ENCODE measurements at regions not wholly inside any gene's neighbourhood (a gene's known extent, or its start where the extent isn't known, plus 50 kb on each side); places are given as distances from the start of the nearest gene placed in this dataset.

DNA sequence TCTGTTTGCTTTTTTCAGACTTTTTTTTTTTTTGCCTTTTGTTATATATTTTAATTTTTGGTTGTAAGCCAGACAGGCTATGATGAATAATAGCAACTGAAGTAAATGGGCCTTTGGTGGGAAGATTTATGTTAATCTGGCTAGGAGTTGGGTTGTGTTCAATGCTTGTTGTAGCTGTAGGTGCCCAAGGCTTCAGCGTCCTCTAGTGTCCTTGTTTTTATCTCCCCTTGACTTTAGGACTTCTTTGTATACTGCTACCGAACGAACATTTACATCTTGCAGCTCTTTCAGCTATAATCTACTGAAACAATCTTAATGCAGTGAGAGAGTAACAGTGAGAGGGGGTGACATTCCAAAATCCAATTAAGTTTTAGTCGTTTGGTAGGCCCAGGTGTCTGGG lies 848.4 kb upstream of the FBXO33 start:
- H3K4me3 Mint-ChIP-seq = no peak overlapping the region
- H3K27ac Mint-ChIP-seq = no peak overlapping the region
- CTCF ChIA-PET = no interaction called here
- no CpG with 5 or more reads among the region's 4 CpGs for WGBS (ENCODE audit: insufficient coverage)
- H3K27me3 Mint-ChIP-seq = no peaks in the 10 kb centered on the region
- H3K9me3 Mint-ChIP-seq = peaks cover 0 to 5% (median 3%) of the 10 kb centered on the region in 3 donors
- no peak overlapping the region for H3K4me3 ChIP-seq (ENCODE audit: control insufficient read depth in 1 of 2, extremely low read depth in 1 of 2, low read length in 1 of 2)
- no peak overlapping the region for H3K27ac ChIP-seq (ENCODE audit: low read length)
- ATAC-seq (replicated peaks in 1 of 4) (no peak), DNase-seq (no peak)
- H3K27me3 ChIP-seq (replicated peaks in 1 of 2; ENCODE audit: control insufficient read depth in 2 of 2, extremely low read depth in 1 of 2, insufficient read depth in 2 of 2, low read length in 1 of 2) = no peaks in the 10 kb centered on the region
- H3K36me3 ChIP-seq (ENCODE audit: control insufficient read depth in 2 of 2, extremely low read depth in 1 of 2, insufficient read depth in 1 of 2, low read length in 1 of 2) = no peaks in the 10 kb centered on the region
- H3K4me1 Mint-ChIP-seq = no peaks in the 10 kb centered on the region
- H3K36me3 Mint-ChIP-seq = no peaks in the 10 kb centered on the region
- no peaks in the 10 kb centered on the region for H3K4me1 ChIP-seq (ENCODE audit: control insufficient read depth in 1 of 2, extremely low read depth in 1 of 2, insufficient read depth in 2 of 2, low read length in 2 of 2)
- POLR2A ChIA-PET = interaction anchor here in 1 of 2 donors (0.7 kb wide), 1 partner anchor 81 kb away, joined by 5 read pairs; no protein-coding TSS in a partner anchor
- no peaks in the 10 kb centered on the region for H3K9me3 ChIP-seq

DNA sequence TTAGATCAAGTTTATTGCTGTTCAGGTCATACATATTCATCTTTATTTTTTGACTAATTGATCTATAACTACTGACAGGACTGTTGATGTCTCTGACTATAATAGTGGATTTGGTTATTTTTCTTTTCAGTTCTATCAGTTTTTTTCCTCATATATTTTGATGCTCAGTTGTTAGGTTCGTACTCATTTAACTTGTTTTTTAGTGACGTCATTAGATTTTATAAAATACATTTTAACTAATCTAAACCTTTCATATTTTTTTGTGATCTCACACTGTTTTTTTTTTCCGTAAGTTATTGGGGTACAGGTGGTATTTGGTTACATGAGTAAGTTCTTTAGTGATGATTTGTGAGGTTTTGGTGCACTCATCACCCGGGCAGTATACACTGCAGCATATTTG lies 841.2 kb upstream of the FBXO33 start:
- H3K27ac Mint-ChIP-seq = no peak overlapping the region
- DNase-seq = no peak
- ChIA-PET CTCF (no interaction called here), POLR2A (no interaction called here)
- Histone ChIP-seq H3K27me3 (replicated peaks in 1 of 2; ENCODE audit: control insufficient read depth in 2 of 2, extremely low read depth in 1 of 2, insufficient read depth in 2 of 2, low read length in 1 of 2) (no peaks in the 10 kb centered on the region), H3K36me3 (ENCODE audit: control insufficient read depth in 2 of 2, extremely low read depth in 1 of 2, insufficient read depth in 1 of 2, low read length in 1 of 2) (no peaks in the 10 kb centered on the region), H3K4me3 (ENCODE audit: control insufficient read depth in 1 of 2, extremely low read depth in 1 of 2, low read length in 1 of 2) (no peak overlapping the region), H3K4me1 (ENCODE audit: control insufficient read depth in 1 of 2, extremely low read depth in 1 of 2, insufficient read depth in 2 of 2, low read length in 2 of 2) (no peaks in the 10 kb centered on the region), H3K27ac (ENCODE audit: low read length) (no peak overlapping the region), H3K9me3 (no peaks in the 10 kb centered on the region)
- H3K4me1 Mint-ChIP-seq = no peaks in the 10 kb centered on the region
- WGBS (ENCODE audit: insufficient coverage) = no CpG with 5 or more reads among the region's 4 CpGs
- no peaks in the 10 kb centered on the region for H3K27me3 Mint-ChIP-seq
- no peaks in the 10 kb centered on the region for H3K36me3 Mint-ChIP-seq
- H3K9me3 Mint-ChIP-seq = peaks cover 0 to 5% (median 0%) of the 10 kb centered on the region in 3 donors
- ATAC-seq (replicated peaks in 1 of 4) = no peak
- no peak overlapping the region for H3K4me3 Mint-ChIP-seq

- no peak overlapping the region for H3K4me3 ChIP-seq (ENCODE audit: control insufficient read depth in 1 of 2, extremely low read depth in 1 of 2, low read length in 1 of 2)
- no peaks in the 10 kb centered on the region for H3K36me3 ChIP-seq (ENCODE audit: control insufficient read depth in 2 of 2, extremely low read depth in 1 of 2, insufficient read depth in 1 of 2, low read length in 1 of 2)
- no peaks in the 10 kb centered on the region for H3K9me3 ChIP-seq
- no peaks in the 10 kb centered on the region for H3K27me3 ChIP-seq (replicated peaks in 1 of 2; ENCODE audit: control insufficient read depth in 2 of 2, extremely low read depth in 1 of 2, insufficient read depth in 2 of 2, low read length in 1 of 2)
- POLR2A ChIA-PET = no interaction called here
- Mint-ChIP-seq H3K4me3 (no peak overlapping the region), H3K27ac (no peak overlapping the region), H3K4me1 (no peaks in the 10 kb centered on the region), H3K9me3 (peaks cover 0 to 5% (median 0%) of the 10 kb centered on the region in 3 donors), H3K27me3 (no peaks in the 10 kb centered on the region), H3K36me3 (no peaks in the 10 kb centered on the region)
- CTCF ChIA-PET = no interaction called here
- ATAC-seq (replicated peaks in 1 of 4) = no peak
- H3K4me1 ChIP-seq (ENCODE audit: control insufficient read depth in 1 of 2, extremely low read depth in 1 of 2, insufficient read depth in 2 of 2, low read length in 2 of 2) = no peaks in the 10 kb centered on the region
- no peak for DNase-seq
- WGBS (ENCODE audit: insufficient coverage) = no CpG with 5 or more reads among the region's 1 CpG
- H3K27ac ChIP-seq (ENCODE audit: low read length) = no peak overlapping the region
Measured at GRCh38 chr14:40271480-40271879, 839.2 kb upstream of the FBXO33 start.

DNA sequence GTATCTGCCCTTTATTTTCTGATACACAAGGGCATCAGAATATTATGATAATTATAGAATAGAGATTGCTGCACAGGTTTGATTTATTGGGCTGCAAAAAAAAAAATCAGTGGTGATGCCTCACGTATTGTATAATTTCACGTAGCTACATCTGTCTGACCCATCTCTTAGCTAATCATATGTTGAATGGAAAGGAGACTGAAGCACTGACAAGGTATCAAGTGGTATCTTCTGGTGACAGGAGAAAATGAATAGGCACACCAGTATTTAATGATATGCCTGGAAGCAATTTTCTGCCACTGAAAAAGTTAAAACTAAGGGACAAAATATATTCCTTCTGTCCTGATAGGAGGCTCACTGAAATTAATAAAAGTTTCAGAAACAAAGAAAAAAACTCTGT lies 837.2 kb upstream of the FBXO33 start:
- Histone ChIP-seq H3K27me3 (replicated peaks in 1 of 2; ENCODE audit: control insufficient read depth in 2 of 2, extremely low read depth in 1 of 2, insufficient read depth in 2 of 2, low read length in 1 of 2) (no peaks in the 10 kb centered on the region), H3K4me1 (ENCODE audit: control insufficient read depth in 1 of 2, extremely low read depth in 1 of 2, insufficient read depth in 2 of 2, low read length in 2 of 2) (no peaks in the 10 kb centered on the region), H3K9me3 (no peaks in the 10 kb centered on the region), H3K36me3 (ENCODE audit: control insufficient read depth in 2 of 2, extremely low read depth in 1 of 2, insufficient read depth in 1 of 2, low read length in 1 of 2) (no peaks in the 10 kb centered on the region), H3K4me3 (ENCODE audit: control insufficient read depth in 1 of 2, extremely low read depth in 1 of 2, low read length in 1 of 2) (no peak overlapping the region), H3K27ac (ENCODE audit: low read length) (no peak overlapping the region)
- Mint-ChIP-seq H3K27me3 (no peaks in the 10 kb centered on the region), H3K36me3 (no peaks in the 10 kb centered on the region), H3K4me1 (no peaks in the 10 kb centered on the region), H3K27ac (no peak overlapping the region), H3K9me3 (peaks cover 0 to 3% (median 0%) of the 10 kb centered on the region in 3 donors), H3K4me3 (no peak overlapping the region)
- ChIA-PET CTCF (no interaction called here), POLR2A (no interaction called here)
- ATAC-seq (replicated peaks in 1 of 4) = no peak
- DNase-seq = no peak
- no CpG with 5 or more reads among the region's 2 CpGs for WGBS (ENCODE audit: insufficient coverage)

DNA sequence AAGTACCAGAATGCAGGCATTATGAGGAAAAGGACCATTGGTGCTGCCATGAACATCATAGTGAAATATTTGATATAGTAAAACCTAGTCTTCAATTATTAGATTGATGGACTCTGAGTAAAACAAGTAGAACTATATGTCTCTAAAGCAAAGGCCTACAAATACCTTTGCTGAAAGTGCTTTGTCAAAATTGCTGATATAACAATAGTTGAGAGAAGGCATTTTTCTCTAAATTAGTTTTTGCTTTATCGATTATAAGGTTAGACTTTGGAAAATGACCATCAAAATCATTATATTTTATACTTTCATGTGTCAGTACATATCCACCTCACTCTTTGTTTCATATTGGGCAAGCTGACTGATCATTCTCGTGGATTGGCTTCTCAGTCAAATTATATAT lies 836.0 kb upstream of the FBXO33 start:
- no peaks in the 10 kb centered on the region for H3K36me3 ChIP-seq (ENCODE audit: control insufficient read depth in 2 of 2, extremely low read depth in 1 of 2, insufficient read depth in 1 of 2, low read length in 1 of 2)
- no CpG with 5 or more reads among the region's 2 CpGs for WGBS (ENCODE audit: insufficient coverage)
- H3K4me1 ChIP-seq (ENCODE audit: control insufficient read depth in 1 of 2, extremely low read depth in 1 of 2, insufficient read depth in 2 of 2, low read length in 2 of 2) = no peaks in the 10 kb centered on the region
- CTCF ChIA-PET = no interaction called here
- H3K27me3 ChIP-seq (replicated peaks in 1 of 2; ENCODE audit: control insufficient read depth in 2 of 2, extremely low read depth in 1 of 2, insufficient read depth in 2 of 2, low read length in 1 of 2) = no peaks in the 10 kb centered on the region
- no peaks in the 10 kb centered on the region for H3K4me1 Mint-ChIP-seq
- POLR2A ChIA-PET = no interaction called here
- peaks cover 0 to 3% (median 0%) of the 10 kb centered on the region in 3 donors for H3K9me3 Mint-ChIP-seq
- ATAC-seq (replicated peaks in 1 of 4) (no peak), DNase-seq (no peak)
- H3K27me3 Mint-ChIP-seq = no peaks in the 10 kb centered on the region
- no peaks in the 10 kb centered on the region for H3K36me3 Mint-ChIP-seq
- no peaks in the 10 kb centered on the region for H3K9me3 ChIP-seq
- H3K4me3 Mint-ChIP-seq = no peak overlapping the region
- H3K4me3 ChIP-seq (ENCODE audit: control insufficient read depth in 1 of 2, extremely low read depth in 1 of 2, low read length in 1 of 2) = no peak overlapping the region
- H3K27ac Mint-ChIP-seq = no peak overlapping the region
- no peak overlapping the region for H3K27ac ChIP-seq (ENCODE audit: low read length)

GRCh38 chr14:40265096-40265495 lies 832.9 kb upstream of the FBXO33 start:
- no peaks in the 10 kb centered on the region for H3K4me1 Mint-ChIP-seq
- WGBS (ENCODE audit: insufficient coverage) = no CpG with 5 or more reads among the region's 1 CpG
- Histone ChIP-seq H3K36me3 (ENCODE audit: control insufficient read depth in 2 of 2, extremely low read depth in 1 of 2, insufficient read depth in 1 of 2, low read length in 1 of 2) (no peaks in the 10 kb centered on the region), H3K9me3 (no peaks in the 10 kb centered on the region), H3K4me3 (ENCODE audit: control insufficient read depth in 1 of 2, extremely low read depth in 1 of 2, low read length in 1 of 2) (no peak overlapping the region), H3K27ac (ENCODE audit: low read length) (no peak overlapping the region), H3K27me3 (replicated peaks in 1 of 2; ENCODE audit: control insufficient read depth in 2 of 2, extremely low read depth in 1 of 2, insufficient read depth in 2 of 2, low read length in 1 of 2) (no peaks in the 10 kb centered on the region), H3K4me1 (ENCODE audit: control insufficient read depth in 1 of 2, extremely low read depth in 1 of 2, insufficient read depth in 2 of 2, low read length in 2 of 2) (no peaks in the 10 kb centered on the region)
- ATAC-seq (replicated peaks in 1 of 4) = no peak
- no peaks in the 10 kb centered on the region for H3K27me3 Mint-ChIP-seq
- CTCF ChIA-PET = no interaction called here
- H3K27ac Mint-ChIP-seq = no peak overlapping the region
- no peak for DNase-seq
- no peaks in the 10 kb centered on the region for H3K36me3 Mint-ChIP-seq
- POLR2A ChIA-PET = no interaction called here
- H3K4me3 Mint-ChIP-seq = no peak overlapping the region
- peaks cover 0 to 3% (median 0%) of the 10 kb centered on the region in 3 donors for H3K9me3 Mint-ChIP-seq

DNA sequence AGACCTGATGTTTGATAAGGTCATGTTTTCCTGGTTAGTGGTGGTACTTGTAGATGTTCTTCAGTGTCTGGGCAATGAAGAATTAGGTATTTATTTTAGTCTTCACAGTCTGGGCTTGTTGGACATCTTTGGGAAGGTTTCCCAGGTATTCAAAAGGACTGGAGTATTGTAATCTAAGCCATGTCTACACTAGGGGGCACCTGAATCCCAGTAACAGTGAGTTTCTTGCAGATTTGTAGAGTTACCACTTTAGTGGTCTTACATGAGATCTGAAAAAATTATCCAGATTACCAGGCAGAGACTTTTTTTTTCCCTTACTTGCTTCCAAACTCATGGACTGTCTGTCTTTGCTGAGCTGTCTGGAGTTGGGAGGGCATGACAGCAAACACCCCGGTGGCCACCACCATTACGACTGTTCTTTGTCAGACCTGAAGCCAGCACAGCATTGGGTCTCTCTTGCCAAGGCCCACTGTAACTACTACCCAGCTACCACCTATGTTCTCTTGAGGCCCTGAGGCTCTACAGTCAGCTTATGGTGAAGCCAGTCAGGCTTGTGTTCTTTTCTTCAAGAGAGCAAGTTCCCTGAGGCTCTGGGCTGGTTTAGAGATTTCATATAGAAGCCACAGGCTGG lies 820.7 kb upstream of the FBXO33 start:
- H3K4me3 ChIP-seq (ENCODE audit: control insufficient read depth in 1 of 2, extremely low read depth in 1 of 2, low read length in 1 of 2) = no peak overlapping the region
- ChIA-PET CTCF (no interaction called here), POLR2A (no interaction called here)
- no peak overlapping the region for H3K27ac Mint-ChIP-seq
- H3K36me3 Mint-ChIP-seq = no peaks in the 10 kb centered on the region
- H3K27ac ChIP-seq (ENCODE audit: low read length) = no peak overlapping the region
- peaks cover 3% of the 10 kb centered on the region for H3K9me3 ChIP-seq
- H3K4me1 ChIP-seq (ENCODE audit: control insufficient read depth in 1 of 2, extremely low read depth in 1 of 2, insufficient read depth in 2 of 2, low read length in 2 of 2) = no peaks in the 10 kb centered on the region
- no peak overlapping the region for H3K4me3 Mint-ChIP-seq
- ATAC-seq (replicated peaks in 1 of 4) = no peak
- H3K36me3 ChIP-seq (ENCODE audit: control insufficient read depth in 2 of 2, extremely low read depth in 1 of 2, insufficient read depth in 1 of 2, low read length in 1 of 2) = no peaks in the 10 kb centered on the region
- 100% methylated on average over 1 of the region's 2 CpGs for WGBS (ENCODE audit: insufficient coverage)
- H3K27me3 ChIP-seq (replicated peaks in 1 of 2; ENCODE audit: control insufficient read depth in 2 of 2, extremely low read depth in 1 of 2, insufficient read depth in 2 of 2, low read length in 1 of 2) = no peaks in the 10 kb centered on the region
- peaks cover 0 to 3% (median 1%) of the 10 kb centered on the region in 3 donors for H3K4me1 Mint-ChIP-seq
- no peaks in the 10 kb centered on the region for H3K27me3 Mint-ChIP-seq
- H3K9me3 Mint-ChIP-seq = peaks cover 0 to 4% (median 0%) of the 10 kb centered on the region in 3 donors
- DNase-seq = no peak
